ENCODE measurements at regions not wholly inside any gene's neighbourhood (a gene's known extent, or its start where the extent isn't known, plus 50 kb on each side); places are given as distances from the start of the nearest gene placed in this dataset.

DNA sequence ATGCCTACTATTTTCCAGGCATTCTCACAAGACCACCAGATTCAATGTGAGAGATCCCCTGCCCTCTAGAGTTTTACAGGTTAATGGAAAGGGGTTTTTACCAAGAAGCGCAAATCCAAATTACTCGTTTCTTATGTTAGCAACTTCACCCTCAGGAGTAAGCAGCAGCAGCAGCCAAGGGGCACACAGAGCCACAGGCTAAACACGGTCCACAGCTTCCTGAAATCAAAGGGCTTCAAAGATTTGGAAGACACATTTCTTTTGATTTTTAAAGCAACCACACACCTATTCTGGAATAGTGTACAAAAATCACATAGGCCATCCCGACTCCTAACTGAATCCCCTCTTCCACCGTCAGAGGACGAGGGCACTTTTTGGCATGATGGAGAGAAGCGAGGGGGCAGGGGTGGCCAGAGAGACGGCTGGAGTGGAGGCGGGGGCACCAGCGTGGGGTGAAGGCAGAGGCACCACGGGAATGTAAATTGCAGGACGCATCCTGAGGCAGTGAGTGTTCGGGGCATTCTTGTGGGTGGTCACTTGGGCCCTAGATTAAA lies 107.0 kb downstream of the ARF6 start:
- DNase-seq, result no peak

DNA sequence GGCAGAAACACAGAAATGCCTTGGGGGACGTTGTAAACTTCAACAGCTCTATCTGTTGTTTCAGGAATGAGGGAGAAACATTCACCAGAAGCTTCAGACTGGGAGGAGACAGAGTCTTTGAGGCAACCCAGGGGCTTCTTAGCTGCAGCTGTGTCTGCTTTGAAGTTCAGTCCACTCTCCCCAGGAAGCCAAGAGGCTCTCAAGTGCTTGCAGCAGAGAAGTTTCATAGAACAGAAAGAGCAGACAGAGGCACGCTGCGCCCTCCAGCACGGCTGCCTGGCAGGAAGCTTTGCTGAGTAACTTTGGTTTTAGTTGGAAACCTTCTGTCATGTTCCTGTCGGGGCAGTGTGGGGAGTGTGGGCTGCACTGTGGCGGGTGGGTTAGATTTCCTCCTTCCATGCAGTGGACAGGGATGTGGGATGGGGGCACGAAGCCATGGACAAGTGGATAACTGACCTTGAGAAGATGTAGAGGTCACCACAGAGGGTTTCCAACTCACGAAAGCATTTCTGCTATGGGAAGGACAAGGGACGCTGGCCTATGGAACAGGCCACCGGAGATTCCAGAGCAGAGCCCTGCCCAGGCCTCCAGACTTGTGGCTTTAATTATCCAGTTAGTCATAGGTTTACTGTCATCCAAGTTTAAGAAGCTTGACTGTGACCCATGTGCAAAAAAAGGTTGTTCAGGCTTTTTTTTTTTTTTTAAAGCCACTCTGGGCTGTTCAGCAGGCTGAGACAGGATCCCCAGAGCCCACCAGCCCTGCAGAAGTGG lies 107.7 kb downstream of the ARF6 start:
- DNase-seq, result peak; percentile 85

DNA sequence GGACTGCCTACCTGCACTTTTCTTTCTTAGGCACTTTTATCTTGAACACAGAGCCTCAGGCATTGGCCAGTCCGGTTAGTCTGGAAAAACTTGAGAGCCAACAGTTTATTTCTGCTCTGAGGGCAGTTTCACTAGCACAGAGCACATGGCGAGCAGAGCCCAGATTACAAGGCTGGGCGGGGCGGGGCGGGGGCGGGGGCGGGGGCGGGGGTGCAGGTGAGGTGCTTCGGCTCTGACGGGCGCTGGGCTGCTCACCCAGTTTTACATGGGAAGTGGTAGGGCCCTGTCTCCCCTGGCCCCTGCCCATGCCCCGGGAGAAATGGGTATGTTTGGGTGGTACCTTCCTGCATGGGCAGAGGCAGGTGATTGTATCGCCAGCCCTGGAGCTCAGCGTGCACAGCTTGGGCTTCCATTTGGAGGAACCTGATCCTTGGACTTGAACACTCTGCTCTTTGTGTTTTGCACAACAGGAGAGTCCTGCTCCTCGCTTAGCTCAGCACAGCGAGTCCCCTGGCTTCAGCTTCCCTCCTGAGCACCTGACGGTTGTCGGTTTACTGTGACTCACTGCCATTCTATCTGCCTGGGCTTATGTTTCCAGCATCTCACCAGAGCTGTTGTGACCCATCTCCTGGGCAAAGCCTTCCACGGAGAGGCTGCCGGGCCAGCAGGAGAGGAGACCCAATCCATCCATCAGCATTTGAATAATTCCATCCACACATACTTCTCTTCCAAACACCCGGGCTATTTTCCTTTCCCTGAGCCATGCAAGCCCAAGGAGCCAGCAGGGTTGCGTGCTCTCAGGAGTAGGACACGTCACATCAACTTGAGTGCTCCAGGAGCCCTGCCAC lies 108.5 kb downstream of the ARF6 start:
- peak; percentile 51 for DNase-seq

DNA sequence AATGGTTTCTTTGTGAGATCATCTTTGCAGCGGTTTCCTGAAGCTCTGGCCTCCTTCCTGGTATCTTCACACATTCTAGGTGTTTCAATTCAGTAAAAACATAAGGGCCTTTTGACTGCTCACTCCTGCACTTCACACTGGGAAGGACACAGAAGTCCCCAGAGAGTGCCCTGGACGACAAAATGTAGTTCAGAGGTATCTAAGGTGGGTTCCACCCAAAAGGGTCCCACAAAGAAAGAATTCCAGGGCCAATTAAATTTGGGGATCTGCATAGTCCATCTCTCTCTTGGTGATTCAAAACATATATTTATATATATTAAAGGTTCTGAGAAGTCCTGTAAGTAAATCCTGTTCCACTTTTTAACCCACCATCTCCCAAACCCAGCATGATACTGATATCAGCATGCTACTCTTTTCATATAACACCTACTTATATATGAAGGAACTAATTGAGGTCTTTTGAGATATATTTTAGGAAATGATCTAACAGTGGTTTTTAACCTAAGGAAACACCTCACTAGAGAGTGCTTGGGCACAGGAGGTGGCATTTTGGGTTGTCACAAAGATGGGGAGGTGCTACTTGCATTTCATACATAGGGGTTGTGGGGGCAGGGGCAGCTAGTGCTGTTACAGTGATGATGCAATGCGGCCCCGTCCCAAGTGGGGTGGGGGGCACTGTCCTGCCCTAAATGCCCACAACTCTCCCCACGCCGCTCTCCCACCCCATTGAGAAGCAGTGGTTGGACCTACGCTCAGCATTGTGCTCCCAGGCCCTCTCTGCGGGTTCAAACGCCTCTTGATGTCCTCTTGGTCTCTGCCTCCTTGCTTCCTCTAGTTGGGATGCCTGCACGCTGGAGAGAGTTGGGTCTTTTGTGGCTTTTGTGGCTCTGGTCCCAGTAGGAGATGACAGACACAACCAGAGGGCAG lies 109.4 kb downstream of the ARF6 start:
- no peak for DNase-seq

DNA sequence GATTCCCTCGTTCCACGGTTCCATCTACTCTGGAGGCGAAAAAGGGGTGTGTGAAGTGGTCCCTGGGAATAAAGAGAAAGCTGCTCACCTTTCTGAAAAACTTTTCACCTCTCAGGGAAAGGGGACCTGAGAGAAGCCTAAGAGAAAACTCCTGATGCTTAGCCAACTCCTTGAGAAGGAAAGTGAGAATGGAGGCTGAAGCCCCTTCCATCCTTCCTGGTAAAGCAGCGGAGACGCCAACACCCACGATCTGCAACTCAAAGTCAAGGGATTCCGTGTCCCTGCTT lies 110.0 kb downstream of the ARF6 start:
- DNase-seq, result no peak

DNA sequence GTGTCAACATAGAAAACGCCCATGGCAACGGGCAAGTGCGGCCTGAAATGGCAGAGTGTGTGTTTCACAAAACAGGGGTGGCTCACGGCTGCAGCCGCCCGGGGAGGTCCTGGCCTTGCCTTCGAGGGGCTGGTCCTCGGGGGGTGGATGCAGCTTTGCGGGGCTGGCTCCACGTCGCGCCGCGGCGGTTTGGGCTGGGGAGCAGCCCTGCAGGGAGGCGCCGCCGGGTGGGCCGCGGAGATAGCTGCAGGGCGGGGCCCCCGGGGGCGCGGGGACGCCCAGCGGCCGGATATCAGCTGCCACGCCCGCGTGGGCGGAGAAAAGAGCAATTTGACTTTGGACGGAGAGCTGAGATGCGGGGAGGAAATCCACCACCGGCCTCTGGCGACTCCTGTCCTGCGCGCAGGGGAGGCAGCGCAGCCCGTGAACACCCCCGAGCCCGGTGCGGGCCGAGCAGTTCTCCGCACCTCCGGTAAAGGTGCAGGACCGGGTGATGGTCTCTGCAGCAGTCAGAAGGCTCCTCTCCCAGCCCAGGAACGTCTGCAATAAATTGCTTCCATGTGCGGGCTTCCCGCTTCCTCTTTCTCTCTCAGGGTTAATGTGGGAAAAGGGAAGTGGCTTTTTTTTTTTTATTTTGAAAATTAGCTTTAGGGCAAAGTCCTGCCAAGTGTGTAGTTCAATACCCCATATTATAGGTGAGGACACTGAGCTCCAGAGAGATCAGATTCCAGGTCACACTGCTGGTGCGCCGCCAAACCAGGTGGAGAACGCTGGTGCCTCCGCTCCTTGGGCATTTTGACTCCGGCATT lies 110.5 kb downstream of the ARF6 start:
- peak; percentile 84 for DNase-seq

DNA sequence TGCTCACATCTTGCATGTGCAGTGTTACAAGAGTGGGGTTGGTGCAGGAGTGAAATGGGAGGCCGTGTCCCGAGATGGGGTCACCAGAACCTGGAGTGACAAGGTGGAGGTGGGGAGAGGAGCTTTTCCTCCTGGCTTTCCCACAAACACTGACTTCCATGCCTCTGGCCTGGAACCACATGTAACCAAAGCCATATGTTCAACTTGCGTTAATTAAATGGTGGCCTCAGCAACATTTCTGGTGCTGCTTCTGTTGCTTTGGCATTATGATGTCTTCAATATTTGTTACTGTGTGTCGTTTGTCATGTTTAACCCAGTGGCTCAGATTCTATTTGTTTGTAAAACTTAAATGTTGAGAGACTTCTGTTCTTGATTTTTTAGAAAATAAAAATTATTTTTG lies 110.2 kb downstream of the VCPKMT start:
- no peak for DNase-seq

DNA sequence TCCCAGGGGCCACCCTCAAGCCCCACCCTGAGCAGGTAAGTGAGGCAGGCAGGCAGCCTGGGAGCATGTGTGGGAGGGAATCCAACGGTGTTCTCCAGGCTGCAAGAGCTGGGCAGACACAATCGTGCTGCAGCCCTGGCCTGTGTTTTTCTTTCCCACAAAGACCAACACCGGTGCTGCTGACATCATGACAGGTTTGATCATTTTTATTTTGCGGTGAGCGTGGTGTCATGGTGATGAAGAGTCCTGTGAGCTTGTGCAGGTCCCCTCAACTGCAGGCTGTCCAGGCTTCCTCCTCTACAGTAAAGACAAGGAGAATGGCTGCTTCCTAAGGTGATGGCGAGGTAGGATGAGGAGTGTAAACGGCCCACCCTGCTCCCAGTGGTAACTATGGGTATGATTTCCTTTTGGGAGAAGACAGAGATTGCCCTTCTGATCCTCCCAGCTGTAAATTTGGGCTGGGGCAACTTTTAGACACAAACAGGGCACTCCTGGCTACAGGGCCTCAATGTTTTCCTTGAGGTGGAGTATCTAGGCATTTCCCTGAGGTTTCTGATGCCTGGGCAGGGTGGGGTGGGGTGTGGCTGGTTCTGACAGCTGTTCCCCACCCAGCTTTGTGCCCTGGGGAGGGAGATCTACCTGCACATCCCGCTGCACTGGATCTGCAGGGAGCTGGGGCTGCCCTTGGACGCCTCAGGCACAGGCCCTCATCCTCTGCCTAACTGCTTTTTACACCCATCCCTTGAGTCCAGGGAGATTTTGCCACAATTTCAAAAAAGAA lies 109.1 kb downstream of the VCPKMT start:
- no peak for DNase-seq

DNA sequence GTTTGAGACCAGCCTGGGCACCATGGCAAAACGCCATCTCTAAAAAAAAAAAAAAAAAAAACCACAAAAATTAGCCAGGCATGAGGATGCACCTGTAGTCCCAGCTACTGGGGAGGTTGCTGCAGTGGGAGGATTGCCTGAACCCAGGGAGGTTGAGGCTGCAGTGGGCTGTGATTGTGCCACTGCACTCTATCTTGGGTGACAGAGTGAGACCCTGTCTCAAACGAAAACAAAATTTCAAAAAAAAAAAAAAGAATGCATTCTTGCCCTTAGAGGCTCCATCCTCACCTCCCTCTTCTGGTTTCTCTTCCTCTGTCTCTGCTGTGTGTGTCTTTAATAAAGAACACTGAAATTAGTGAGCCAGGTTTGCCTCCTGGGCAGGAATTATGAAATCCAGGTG lies 107.8 kb downstream of the VCPKMT start:
- no peak for DNase-seq

DNA sequence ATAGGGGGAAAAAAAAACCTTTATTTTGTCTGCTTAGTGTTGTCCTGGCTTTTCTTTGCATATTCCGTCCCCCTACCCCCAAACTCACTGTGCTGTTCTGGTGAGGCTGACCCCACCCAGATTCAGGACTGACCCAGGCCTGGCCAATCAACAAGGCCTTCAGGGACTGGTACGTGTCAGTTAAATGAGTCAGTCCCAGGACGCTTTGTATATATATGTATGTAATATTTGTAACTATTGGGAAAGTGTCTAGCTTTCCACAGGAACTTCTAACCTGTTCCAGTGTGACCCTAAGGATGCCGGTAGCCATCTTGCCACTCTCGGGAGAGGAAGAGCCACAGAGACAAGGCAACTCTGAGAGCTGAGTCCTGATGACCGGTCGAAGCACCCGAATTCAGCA lies 107.4 kb downstream of the VCPKMT start:
- no peak for DNase-seq

DNA sequence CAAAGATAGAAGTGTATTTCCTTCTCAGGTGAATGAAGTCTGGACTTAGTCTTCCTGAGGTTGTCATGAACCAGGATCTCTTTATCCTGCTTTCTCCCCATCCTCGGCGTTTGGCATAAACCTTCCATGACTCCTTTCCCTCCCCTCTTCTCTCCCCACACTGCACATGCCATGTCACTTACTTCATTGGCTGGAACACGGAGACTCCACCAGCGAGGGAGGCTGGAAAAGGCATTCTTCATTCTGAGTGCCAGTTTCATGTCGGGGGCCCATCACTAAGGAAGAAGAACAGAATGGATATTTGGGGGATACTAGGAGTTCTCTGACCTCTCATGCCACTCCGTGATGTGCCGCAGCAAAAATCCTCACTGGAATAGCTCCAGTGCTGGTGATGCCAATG lies 105.6 kb downstream of the VCPKMT start:
- DNase-seq, result no peak

DNA sequence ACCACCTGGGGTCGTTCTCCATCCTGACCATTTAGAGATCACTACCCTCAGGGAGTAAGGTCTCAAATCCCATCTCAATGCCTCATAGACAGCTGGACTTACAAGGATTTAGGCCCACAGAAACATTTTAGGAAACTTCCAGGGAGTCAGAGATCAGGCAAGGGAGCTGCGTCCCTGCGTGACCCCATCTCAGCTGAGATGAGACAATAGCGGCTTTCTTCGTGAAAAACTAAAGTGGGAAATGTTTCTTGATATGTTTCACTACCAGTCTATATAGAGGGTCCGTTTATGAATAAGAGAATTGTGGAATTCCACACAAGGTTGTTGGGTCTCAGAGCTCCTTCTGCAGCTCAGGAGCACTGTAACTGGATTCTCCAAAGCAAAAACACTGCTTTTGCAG lies 105.1 kb downstream of the VCPKMT start:
- no peak for DNase-seq

DNA sequence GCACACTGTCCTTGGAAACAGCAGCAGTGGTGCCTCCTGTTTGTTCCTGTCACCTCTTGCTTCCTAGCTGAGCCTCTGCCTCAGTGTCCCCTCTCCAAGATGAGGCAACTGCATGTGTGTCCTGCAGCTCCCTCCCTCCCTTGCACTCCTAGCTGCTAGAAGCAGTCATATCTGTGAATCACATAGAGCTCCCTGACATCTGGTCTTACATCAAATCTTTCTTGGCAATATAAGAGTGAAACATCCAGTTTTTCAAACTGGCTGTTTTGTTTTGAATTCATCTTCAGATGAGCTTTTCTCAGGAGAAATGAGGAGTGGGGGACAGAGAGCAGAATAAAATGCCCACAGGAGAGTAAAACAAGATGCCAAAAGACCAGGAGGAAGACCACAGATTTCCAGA lies 103.7 kb downstream of the VCPKMT start:
- no peak for DNase-seq

DNA sequence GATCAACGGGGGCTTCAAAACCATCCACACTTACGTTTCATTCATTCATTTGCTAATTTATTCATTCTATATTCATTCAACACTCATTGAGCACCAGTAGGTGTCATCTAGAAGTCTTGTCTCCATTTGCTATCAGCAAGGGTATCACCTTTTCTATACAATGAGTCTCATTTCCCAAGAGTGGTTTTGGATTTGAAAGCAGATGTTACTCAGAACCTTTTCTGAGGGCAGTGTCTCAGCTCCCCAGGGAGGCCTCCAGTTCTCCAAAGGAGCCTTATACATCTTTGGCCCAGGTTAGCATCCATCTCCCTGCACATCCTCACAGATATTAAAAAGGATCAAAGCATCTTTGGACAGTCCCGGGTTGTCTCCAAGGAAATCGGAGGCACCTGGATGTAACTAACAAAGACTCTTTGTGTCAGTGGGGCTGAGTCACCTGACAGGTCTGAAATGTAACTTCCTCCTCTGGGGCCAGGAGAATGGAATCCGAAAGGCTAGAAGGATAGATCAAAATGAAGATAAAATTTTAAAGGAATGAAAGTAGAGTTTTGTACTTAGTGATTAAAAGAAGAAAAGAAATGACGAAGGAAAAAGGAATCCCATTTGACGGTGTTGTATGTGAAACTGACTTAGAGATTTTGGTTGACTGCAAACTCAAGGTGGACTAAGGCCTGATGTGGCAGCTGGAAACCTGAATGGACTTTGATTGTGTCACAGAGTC lies 103.0 kb downstream of the VCPKMT start:
- no peak for DNase-seq

DNA sequence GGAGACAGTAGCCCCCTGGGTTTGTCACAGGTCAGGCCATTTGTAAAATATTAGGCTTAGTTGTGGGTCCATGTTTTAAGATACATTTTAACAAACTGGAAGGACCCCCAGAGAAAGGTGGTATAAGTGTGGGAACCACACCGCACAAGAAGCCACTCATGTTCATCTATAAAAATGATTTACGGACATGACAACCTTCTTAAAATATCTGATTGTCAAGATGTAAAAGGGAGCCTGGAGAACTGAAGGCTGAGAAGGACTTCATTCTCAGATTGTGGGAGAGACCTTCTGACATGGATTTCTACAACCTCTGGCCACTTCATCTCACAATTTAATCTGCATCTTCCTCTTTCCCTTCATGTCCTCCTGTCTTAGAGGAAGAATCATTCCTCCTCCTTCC lies 102.4 kb downstream of the VCPKMT start:
- no peak for DNase-seq

DNA sequence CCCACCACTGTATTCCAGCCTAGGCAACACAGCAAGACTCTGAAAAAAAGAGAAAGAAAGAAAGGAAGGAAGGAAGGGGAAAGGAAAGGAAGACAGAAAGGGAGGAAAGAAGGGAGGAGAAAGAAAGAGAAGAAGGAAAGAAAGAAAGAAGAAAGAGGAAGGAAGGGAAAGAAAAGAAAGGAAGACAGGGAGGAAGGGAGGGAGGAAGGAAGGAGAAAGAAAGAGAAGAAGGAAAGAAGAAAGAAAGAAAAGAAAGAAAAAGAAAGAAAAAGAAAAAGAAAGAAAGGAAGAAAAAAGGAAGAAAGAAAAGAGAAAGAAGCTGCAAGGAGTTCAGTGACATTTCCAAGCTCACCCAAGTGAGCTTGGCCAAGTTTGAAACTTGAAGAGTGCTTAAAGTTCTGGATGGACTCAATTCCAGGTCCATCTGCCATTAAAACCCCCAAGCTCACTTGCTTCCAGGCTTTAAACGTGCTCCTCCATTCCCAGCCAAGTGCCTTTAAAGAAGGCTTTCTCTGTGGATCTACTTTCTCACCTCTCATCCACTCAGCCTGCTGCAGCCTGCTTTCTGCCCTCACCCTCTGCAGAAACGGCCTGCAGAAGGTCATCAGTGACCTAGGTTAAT lies 101.5 kb downstream of the VCPKMT start:
- DNase-seq, result no peak

DNA sequence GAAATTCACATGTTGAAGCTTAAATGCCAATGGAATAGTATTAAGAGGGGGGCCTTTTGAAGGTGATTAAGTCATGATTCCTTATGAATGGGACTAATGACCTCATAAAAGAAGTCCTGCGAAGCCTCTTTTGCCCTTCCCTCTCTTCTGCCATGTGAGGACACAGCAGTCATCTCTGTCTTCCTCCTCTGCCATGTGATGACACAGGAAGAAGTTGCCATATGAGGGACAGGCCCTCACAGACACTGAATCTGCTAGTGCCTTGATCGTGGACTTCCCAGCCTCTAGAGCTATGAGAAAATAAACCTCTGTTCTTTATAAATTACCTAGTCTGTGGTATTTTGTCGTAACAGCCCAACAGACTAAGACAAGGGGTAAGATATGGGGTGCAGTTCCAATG lies 100.7 kb downstream of the VCPKMT start:
- no peak for DNase-seq

DNA sequence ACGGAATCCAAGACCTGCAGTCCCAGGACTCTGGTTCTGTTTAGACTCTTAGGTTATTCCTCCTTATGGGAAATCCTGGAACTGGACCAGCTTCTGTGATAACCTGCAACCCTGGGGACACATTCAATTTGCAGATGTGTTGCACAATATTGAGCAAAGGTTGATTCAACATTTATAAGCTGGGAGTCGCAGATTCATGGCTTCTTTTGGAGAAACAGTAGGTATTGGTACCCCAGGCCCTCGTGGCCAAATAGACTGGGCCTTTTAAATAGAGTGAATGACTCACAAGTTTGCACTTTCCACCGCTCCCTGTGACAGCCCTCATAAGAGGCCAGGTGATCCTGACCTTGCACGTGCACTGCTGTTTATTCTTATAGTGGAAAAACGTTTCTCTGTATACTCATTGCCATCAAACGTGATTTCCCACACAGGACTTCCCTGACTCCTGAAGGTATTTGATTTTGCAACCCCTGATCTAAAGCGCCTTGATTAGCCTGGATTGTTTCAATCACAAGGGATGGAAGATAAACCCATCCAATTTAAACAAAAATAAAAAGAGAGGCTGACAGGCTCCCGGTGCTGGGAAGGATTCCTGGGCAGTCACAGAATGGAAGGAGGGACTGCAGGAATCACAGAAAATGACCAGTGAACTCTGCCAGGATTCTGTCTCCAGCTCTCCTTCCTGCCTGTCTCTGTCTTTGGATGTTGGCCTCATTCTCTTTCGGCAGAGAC lies 98.0 kb downstream of the VCPKMT start:
- DNase-seq, result peak; percentile 74

DNA sequence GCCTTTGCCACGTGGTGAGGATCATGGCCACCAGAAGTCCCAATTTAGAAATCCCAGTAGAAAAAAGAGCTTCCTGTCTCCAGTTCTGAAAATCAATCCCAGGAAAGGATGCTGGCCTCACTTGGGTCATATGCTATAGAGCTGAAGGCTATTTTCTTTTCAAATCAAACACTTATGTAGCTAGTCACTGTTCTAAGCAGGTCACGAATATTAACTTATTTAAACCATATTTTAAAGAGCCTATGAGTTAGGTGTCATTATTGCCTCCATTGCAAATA lies 97.5 kb downstream of the VCPKMT start:
- DNase-seq, result no peak

DNA sequence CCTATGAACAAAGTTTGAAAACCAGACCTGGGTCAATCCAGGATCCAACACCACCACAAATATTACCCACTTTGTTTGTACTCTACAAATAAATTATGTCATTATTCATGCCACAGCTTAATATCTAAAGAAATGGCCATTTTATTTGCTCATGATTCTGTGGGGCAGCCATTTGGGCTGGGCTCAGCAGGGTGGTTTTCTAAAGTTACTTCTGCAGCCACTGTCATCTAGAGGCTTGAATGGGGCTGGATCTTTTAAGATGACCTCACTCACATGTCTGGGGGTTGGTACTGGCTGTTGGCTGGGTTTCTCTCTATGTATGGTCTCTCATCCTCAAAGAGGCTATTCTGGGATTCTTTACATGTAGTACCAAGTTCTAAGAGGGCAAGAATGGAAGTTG lies 96.2 kb downstream of the VCPKMT start:
- DNase-seq, result no peak

All from right hindlimb (tissue), 1 donor.